ENCODE measurements at regions not wholly inside any gene's neighbourhood (a gene's known extent, or its start where the extent isn't known, plus 50 kb on each side); places are given as distances from the start of the nearest gene placed in this dataset.

GRCh38 chr12:118760623-118761022 is 220.7 kb upstream of the SRRM4 start:
- Histone ChIP-seq H3K4me3 (no peak overlapping the region), H3K27ac (no peak overlapping the region), H3K4me1 (no peaks in the 10 kb centered on the region), H3K27me3 (ENCODE audit: insufficient read depth in 3 of 3, low read length in 2 of 3) (no peaks in the 10 kb centered on the region), H3K36me3 (ENCODE audit: insufficient read depth in 1 of 2, low read depth in 1 of 2) (no peaks in the 10 kb centered on the region), H3K9me3 (no peaks in the 10 kb centered on the region)
- DNase-seq: no peak
- intact Hi-C loops (cut with DNase I): no loop called here
- no peak for ATAC-seq
- TF ChIP-seq, protein P1, sequence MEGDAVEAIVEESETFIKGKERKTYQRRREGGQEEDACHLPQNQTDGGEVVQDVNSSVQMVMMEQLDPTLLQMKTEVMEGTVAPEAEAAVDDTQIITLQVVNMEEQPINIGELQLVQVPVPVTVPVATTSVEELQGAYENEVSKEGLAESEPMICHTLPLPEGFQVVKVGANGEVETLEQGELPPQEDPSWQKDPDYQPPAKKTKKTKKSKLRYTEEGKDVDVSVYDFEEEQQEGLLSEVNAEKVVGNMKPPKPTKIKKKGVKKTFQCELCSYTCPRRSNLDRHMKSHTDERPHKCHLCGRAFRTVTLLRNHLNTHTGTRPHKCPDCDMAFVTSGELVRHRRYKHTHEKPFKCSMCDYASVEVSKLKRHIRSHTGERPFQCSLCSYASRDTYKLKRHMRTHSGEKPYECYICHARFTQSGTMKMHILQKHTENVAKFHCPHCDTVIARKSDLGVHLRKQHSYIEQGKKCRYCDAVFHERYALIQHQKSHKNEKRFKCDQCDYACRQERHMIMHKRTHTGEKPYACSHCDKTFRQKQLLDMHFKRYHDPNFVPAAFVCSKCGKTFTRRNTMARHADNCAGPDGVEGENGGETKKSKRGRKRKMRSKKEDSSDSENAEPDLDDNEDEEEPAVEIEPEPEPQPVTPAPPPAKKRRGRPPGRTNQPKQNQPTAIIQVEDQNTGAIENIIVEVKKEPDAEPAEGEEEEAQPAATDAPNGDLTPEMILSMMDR (IDR thresholded peaks at IDR 0.05): no peak
- WGBS, 3 donors: 50 to 66% (median 59%) methylated on average over 1 of the region's 1 CpG

DNA sequence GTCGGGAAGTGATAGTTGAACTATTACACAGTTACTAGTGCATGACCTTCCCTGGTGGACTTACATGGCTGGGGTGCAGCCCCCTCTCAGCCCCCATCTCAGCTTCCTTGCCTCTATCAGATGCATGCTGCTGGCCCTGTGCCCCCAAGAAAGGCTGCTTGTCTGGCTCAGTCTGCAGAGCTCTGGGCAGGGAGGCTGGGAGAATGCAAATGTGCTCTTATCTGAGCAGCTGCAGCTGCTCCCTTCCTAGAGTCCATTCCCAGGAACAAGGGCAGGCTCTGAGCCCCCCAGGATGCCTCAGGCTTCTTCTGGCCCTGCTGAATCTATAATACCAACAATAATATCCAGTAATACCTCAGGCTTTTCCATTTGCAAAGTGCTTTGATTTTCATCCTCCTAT is 218.1 kb upstream of the SRRM4 start:
- Histone ChIP-seq H3K9me3 (no peaks in the 10 kb centered on the region), H3K4me3 (no peak overlapping the region), H3K4me1 (no peaks in the 10 kb centered on the region), H3K27ac (no peak overlapping the region), H3K27me3 (ENCODE audit: insufficient read depth in 3 of 3, low read length in 2 of 3) (no peaks in the 10 kb centered on the region), H3K36me3 (ENCODE audit: insufficient read depth in 1 of 2, low read depth in 1 of 2) (no peaks in the 10 kb centered on the region)
- TF ChIP-seq, protein P1 (IDR thresholded peaks at IDR 0.05): no peak
- intact Hi-C loops (cut with DNase I): no loop called here
- ATAC-seq (no peak), DNase-seq (no peak)
- WGBS, 3 donors: 77 to 85% (median 77%) methylated on average over 1 of the region's 1 CpG

- Histone ChIP-seq H3K4me1 (no peaks in the 10 kb centered on the region), H3K4me3 (no peak overlapping the region), H3K36me3 (ENCODE audit: insufficient read depth in 1 of 2, low read depth in 1 of 2) (no peaks in the 10 kb centered on the region), H3K27me3 (ENCODE audit: insufficient read depth in 3 of 3, low read length in 2 of 3) (peaks cover 0 to 37% (median 12%) of the 10 kb centered on the region in 3 donors), H3K9me3 (no peaks in the 10 kb centered on the region), H3K27ac (no peak overlapping the region)
- intact Hi-C loops (cut with DNase I): no loop called here
- DNase-seq (no peak), ATAC-seq (no peak)
- 4 to 7% (median 5%) methylated on average over 41 to 43 of the region's 43 CpGs for WGBS, 3 donors
- TF ChIP-seq, protein P1 (IDR thresholded peaks at IDR 0.05): no peak
These were observed 207.2 kb upstream of the SRRM4 start for GRCh38 chr12:118773956-118774723.

GRCh38 chr12:118777504-118777903 is 203.8 kb upstream of the SRRM4 start:
- peaks cover 7 to 25% (median 12%) of the 10 kb centered on the region in 3 donors for H3K27me3 ChIP-seq (ENCODE audit: insufficient read depth in 3 of 3, low read length in 2 of 3)
- no peaks in the 10 kb centered on the region for H3K9me3 ChIP-seq
- H3K4me1 ChIP-seq: no peaks in the 10 kb centered on the region
- DNase-seq (no peak), ATAC-seq (no peak)
- intact Hi-C loops (cut with DNase I): no loop called here
- no peak overlapping the region for H3K27ac ChIP-seq
- WGBS, 3 donors: 76 to 82% (median 76%) methylated on average over 3 of the region's 3 CpGs
- TF ChIP-seq, protein P1 (IDR thresholded peaks at IDR 0.05): no peak
- no peak overlapping the region for H3K4me3 ChIP-seq
- no peaks in the 10 kb centered on the region for H3K36me3 ChIP-seq (ENCODE audit: insufficient read depth in 1 of 2, low read depth in 1 of 2)

DNA sequence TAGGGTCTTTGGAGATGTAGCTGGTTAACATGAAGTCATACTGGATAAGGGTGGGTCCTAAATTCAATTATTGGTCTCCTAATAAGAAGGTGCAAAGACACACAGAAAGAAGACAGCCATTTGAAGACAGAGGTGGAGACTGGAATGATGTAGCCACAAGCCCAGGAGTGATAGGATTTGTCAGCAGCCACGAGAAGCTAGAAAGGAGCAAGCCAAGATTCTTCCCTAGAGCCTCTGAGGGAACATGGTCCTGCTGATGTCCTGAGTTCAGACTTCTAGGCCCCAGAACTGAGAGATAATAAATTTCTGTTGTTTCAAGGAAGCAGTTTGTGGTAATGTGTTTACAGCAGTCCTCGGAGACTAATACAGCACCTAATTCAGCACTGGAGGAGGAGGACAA is 203.3 kb upstream of the SRRM4 start:
- no peaks in the 10 kb centered on the region for H3K9me3 ChIP-seq
- WGBS, 3 donors: 69 to 70% (median 70%) methylated on average over 2 of the region's 2 CpGs
- peaks cover 7 to 20% (median 12%) of the 10 kb centered on the region in 3 donors for H3K27me3 ChIP-seq (ENCODE audit: insufficient read depth in 3 of 3, low read length in 2 of 3)
- intact Hi-C loops (cut with DNase I): no loop called here
- no peaks in the 10 kb centered on the region for H3K36me3 ChIP-seq (ENCODE audit: insufficient read depth in 1 of 2, low read depth in 1 of 2)
- H3K4me3 ChIP-seq: no peak overlapping the region
- H3K4me1 ChIP-seq: no peaks in the 10 kb centered on the region
- no peak overlapping the region for H3K27ac ChIP-seq
- ATAC-seq: no peak
- DNase-seq: no peak
- TF ChIP-seq, protein P1 (IDR thresholded peaks at IDR 0.05): no peak

Measured in psoas muscle (tissue), 7 donors.